ENCODE measurements at regions not wholly inside any gene's neighbourhood (a gene's known extent, or its start where the extent isn't known, plus 50 kb on each side); places are given as distances from the start of the nearest gene placed in this dataset.

DNA sequence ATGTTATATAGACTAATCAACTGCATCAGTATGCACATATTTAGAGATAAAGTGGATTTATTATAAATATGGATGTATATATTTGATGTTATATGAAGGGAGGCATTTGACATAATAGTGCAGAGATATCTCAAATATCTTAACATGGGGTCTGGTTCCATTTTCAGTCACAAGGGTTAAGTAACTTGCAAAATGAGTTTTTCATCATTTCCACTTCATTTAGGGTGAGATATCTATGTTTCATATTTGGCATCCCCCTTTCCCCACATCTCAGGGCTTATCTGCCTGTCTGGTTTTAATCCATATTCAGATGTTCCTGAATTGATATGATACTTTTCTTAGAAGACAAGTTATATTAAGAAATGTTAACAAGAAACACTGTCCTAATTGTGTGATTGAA is 2141.2 kb downstream of the PCDH9 start:
- H3K27ac ChIP-seq, result no peak overlapping the region
- no peaks in the 10 kb centered on the region for H3K36me3 ChIP-seq (ENCODE audit: insufficient read depth, low read length)
- TF ChIP-seq POLR2AphosphoS5 (IDR thresholded peaks at IDR 0.05; ENCODE audit: borderline replicate concordance, low read depth, low read length) (no peak), FOXP2 (optimal IDR thresholded peaks at IDR 0.05; ENCODE audit: control extremely low read depth, extremely low read length, insufficient read depth) (no peak), EZH2 (IDR thresholded peaks at IDR 0.05) (no peak)
- no peak overlapping the region for H3K4me3 ChIP-seq
- H3K9ac ChIP-seq (ENCODE audit: insufficient read length), result no peak overlapping the region
- DNase-seq (ENCODE audit: low read depth, low spot score), result no peak
- no peaks in the 10 kb centered on the region for H3K9me3 ChIP-seq (ENCODE audit: low read depth, low read length)

GRCh38 chr13:65085977-65086376 is 2144.2 kb downstream of the PCDH9 start:
- no peak overlapping the region for H3K9ac ChIP-seq (ENCODE audit: insufficient read length)
- TF ChIP-seq EZH2 (IDR thresholded peaks at IDR 0.05), result no peak
- no peak for TF ChIP-seq FOXP2 (optimal IDR thresholded peaks at IDR 0.05; ENCODE audit: control extremely low read depth, extremely low read length, insufficient read depth)
- no peak for TF ChIP-seq POLR2AphosphoS5 (IDR thresholded peaks at IDR 0.05; ENCODE audit: borderline replicate concordance, low read depth, low read length)
- H3K4me3 ChIP-seq, result no peak overlapping the region
- H3K36me3 ChIP-seq (ENCODE audit: insufficient read depth, low read length), result no peaks in the 10 kb centered on the region
- H3K9me3 ChIP-seq (ENCODE audit: low read depth, low read length), result no peaks in the 10 kb centered on the region
- DNase-seq (ENCODE audit: low read depth, low spot score), result no peak
- H3K27ac ChIP-seq, result no peak overlapping the region

- Histone ChIP-seq H3K36me3 (ENCODE audit: insufficient read depth, low read length) (no peaks in the 10 kb centered on the region), H3K4me3 (no peak overlapping the region), H3K27ac (no peak overlapping the region), H3K9ac (ENCODE audit: insufficient read length) (no peak overlapping the region), H3K9me3 (ENCODE audit: low read depth, low read length) (no peaks in the 10 kb centered on the region)
- DNase-seq (ENCODE audit: low read depth, low spot score), result no peak
- TF ChIP-seq FOXP2 (optimal IDR thresholded peaks at IDR 0.05; ENCODE audit: control extremely low read depth, extremely low read length, insufficient read depth) (no peak), EZH2 (IDR thresholded peaks at IDR 0.05) (no peak), POLR2AphosphoS5 (IDR thresholded peaks at IDR 0.05; ENCODE audit: borderline replicate concordance, low read depth, low read length) (no peak)
These were observed 2155.9 kb downstream of the PCDH9 start for GRCh38 chr13:65074248-65074647.

DNA sequence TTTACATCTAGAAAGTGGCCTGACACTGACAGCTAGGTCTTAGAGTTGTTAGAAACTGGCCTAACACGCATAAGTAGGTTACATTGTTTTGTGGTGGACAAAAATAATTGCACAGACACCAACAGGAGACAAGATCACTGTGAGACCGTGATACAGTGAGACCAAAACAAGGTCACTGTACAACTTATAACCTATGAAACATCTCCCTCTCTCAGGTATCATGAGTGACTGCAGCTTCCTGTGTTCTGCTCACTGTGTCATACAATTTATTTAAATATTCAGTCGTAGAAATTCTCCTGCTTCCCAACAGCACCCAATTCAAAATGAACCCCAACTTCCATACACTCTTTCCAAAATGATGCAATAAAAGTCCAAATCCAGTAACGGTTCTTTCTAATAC is 2165.2 kb downstream of the PCDH9 start:
- TF ChIP-seq FOXP2 (optimal IDR thresholded peaks at IDR 0.05; ENCODE audit: control extremely low read depth, extremely low read length, insufficient read depth), result no peak
- TF ChIP-seq POLR2AphosphoS5 (IDR thresholded peaks at IDR 0.05; ENCODE audit: borderline replicate concordance, low read depth, low read length), result no peak
- no peak for TF ChIP-seq EZH2 (IDR thresholded peaks at IDR 0.05)
- Histone ChIP-seq H3K9ac (ENCODE audit: insufficient read length) (no peak overlapping the region), H3K4me3 (no peak overlapping the region)

GRCh38 chr13:65063753-65064152 is 2166.4 kb downstream of the PCDH9 start:
- Histone ChIP-seq H3K4me3 (no peak overlapping the region), H3K27ac (no peak overlapping the region), H3K9me3 (ENCODE audit: low read depth, low read length) (no peaks in the 10 kb centered on the region), H3K36me3 (ENCODE audit: insufficient read depth, low read length) (no peaks in the 10 kb centered on the region), H3K9ac (ENCODE audit: insufficient read length) (no peak overlapping the region)
- DNase-seq (ENCODE audit: low read depth, low spot score), result no peak
- TF ChIP-seq EZH2 (IDR thresholded peaks at IDR 0.05), result no peak
- TF ChIP-seq FOXP2 (optimal IDR thresholded peaks at IDR 0.05; ENCODE audit: control extremely low read depth, extremely low read length, insufficient read depth), result no peak
- no peak for TF ChIP-seq POLR2AphosphoS5 (IDR thresholded peaks at IDR 0.05; ENCODE audit: borderline replicate concordance, low read depth, low read length)

More for the DNA sequence above, 2165.2 kb downstream of the PCDH9 start:
- Histone ChIP-seq H3K9me3 (ENCODE audit: low read depth, low read length) (no peaks in the 10 kb centered on the region), H3K27ac (no peak overlapping the region), H3K36me3 (ENCODE audit: insufficient read depth, low read length) (no peaks in the 10 kb centered on the region)
- DNase-seq (ENCODE audit: low read depth, low spot score), result no peak

DNA sequence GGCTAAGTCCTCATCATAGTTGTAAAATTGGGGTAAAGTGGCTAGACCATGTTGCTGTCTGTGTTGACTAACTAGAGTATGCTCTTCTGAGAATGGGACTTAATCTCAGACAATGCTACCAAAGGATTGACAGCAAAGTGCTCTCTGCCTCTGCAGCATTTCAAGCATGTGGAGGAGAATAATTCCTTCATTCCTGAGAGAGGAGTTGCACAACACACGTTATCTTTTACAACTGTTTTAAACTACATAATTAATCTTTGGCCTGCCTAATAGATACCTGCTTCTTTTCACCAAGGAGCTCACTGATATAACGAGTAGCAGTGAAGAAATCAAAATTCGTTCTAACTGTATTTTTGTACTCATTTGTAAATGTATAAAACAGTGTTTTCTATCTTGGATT is 2172.2 kb downstream of the PCDH9 start:
- H3K27ac ChIP-seq, result no peak overlapping the region
- no peak overlapping the region for H3K4me3 ChIP-seq
- no peaks in the 10 kb centered on the region for H3K9me3 ChIP-seq (ENCODE audit: low read depth, low read length)
- no peaks in the 10 kb centered on the region for H3K36me3 ChIP-seq (ENCODE audit: insufficient read depth, low read length)
- TF ChIP-seq POLR2AphosphoS5 (IDR thresholded peaks at IDR 0.05; ENCODE audit: borderline replicate concordance, low read depth, low read length), result no peak
- TF ChIP-seq EZH2 (IDR thresholded peaks at IDR 0.05), result no peak
- no peak for TF ChIP-seq FOXP2 (optimal IDR thresholded peaks at IDR 0.05; ENCODE audit: control extremely low read depth, extremely low read length, insufficient read depth)
- no peak overlapping the region for H3K9ac ChIP-seq (ENCODE audit: insufficient read length)
- no peak for DNase-seq (ENCODE audit: low read depth, low spot score)

DNA sequence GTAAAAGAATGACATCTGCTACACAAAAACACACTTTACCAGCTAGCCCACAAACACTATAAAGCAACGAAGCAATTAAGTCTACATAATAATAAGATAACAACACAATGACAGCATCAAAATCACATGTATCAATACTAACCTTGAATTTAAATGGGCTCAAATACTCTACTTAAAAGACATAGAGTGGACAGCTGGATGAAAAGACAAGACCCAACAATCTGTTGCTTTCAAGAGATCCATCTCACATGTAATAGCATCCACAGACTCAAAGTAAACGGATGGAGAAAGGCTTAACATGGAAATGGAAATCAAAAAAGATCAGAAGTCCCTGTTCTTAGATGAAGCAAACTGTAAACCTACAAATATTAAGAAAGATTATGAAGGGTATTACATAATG is 2175.9 kb downstream of the PCDH9 start:
- no peak overlapping the region for H3K4me3 ChIP-seq
- H3K27ac ChIP-seq, result no peak overlapping the region
- no peak for TF ChIP-seq FOXP2 (optimal IDR thresholded peaks at IDR 0.05; ENCODE audit: control extremely low read depth, extremely low read length, insufficient read depth)
- H3K36me3 ChIP-seq (ENCODE audit: insufficient read depth, low read length), result no peaks in the 10 kb centered on the region
- H3K9me3 ChIP-seq (ENCODE audit: low read depth, low read length), result no peaks in the 10 kb centered on the region
- no peak overlapping the region for H3K9ac ChIP-seq (ENCODE audit: insufficient read length)
- DNase-seq (ENCODE audit: low read depth, low spot score), result no peak

DNA sequence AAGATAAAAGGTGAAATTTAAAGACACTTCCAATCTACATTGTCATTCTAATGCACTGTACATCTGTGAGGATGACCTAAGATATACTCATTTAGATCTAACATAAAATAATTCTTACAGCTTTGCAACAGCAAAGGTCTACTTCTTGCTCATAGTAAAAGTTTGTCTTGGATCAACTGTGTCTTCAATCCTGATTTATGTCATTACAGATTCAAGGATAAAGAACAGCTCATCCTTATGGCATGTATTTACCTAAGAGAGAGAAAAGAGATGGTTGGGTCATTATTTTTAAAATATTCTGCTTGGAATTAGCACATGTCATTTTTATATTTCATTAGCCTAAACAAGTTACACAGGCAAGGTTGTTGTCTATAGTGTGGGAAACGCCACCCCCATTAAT is 2193.1 kb downstream of the PCDH9 start:
- Histone ChIP-seq H3K9me3 (ENCODE audit: low read depth, low read length) (no peaks in the 10 kb centered on the region), H3K9ac (ENCODE audit: insufficient read length) (no peak overlapping the region), H3K4me3 (no peak overlapping the region), H3K36me3 (ENCODE audit: insufficient read depth, low read length) (no peaks in the 10 kb centered on the region), H3K27ac (no peak overlapping the region)
- TF ChIP-seq POLR2AphosphoS5 (IDR thresholded peaks at IDR 0.05; ENCODE audit: borderline replicate concordance, low read depth, low read length) (no peak), EZH2 (IDR thresholded peaks at IDR 0.05) (no peak), FOXP2 (optimal IDR thresholded peaks at IDR 0.05; ENCODE audit: control extremely low read depth, extremely low read length, insufficient read depth) (no peak)
- DNase-seq (ENCODE audit: low read depth, low spot score), result no peak

DNA sequence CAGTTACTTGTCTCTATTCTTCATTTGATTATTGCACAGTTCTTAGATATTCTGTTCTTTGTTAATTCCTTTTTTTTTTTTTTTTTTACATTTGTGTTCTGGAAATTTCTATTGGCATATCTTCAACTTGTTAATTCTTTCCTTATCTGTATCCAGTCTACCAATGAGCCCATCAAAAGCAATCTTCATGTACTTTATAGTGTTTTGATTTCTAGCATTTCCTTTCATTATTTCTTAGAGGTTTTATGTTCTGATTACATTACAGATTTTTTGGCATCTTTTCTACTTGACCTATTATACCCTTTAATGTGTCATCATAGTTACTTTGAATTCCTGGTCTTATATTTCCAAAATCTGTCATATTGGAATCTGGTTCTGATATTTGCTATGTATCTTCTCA is 2194.8 kb downstream of the PCDH9 start:
- no peak for DNase-seq (ENCODE audit: low read depth, low spot score)
- Histone ChIP-seq H3K9ac (ENCODE audit: insufficient read length) (no peak overlapping the region), H3K27ac (no peak overlapping the region), H3K36me3 (ENCODE audit: insufficient read depth, low read length) (no peaks in the 10 kb centered on the region), H3K4me3 (no peak overlapping the region), H3K9me3 (ENCODE audit: low read depth, low read length) (no peaks in the 10 kb centered on the region)
- TF ChIP-seq FOXP2 (optimal IDR thresholded peaks at IDR 0.05; ENCODE audit: control extremely low read depth, extremely low read length, insufficient read depth), result no peak
- TF ChIP-seq POLR2AphosphoS5 (IDR thresholded peaks at IDR 0.05; ENCODE audit: borderline replicate concordance, low read depth, low read length), result no peak
- TF ChIP-seq EZH2 (IDR thresholded peaks at IDR 0.05), result no peak
